ENCODE measurements at regions not wholly inside any gene's neighbourhood (a gene's known extent, or its start where the extent isn't known, plus 50 kb on each side); places are given as distances from the start of the nearest gene placed in this dataset.

GRCh38 chr11:106520920-106521319, 443.5 kb downstream of the AASDHPPT start:
- no peak for TF ChIP-seq TEAD4 (IDR thresholded peaks at IDR 0.05)

- no peak for TF ChIP-seq EGR1 (IDR thresholded peaks at IDR 0.05)
- no peak for TF ChIP-seq TEAD4 (IDR thresholded peaks at IDR 0.05)
- TF ChIP-seq EP300 (IDR thresholded peaks at IDR 0.05; ENCODE audit: borderline replicate concordance) = no peak
- TF ChIP-seq FOXM1 (IDR thresholded peaks at IDR 0.05; ENCODE audit: borderline replicate concordance, low read depth) = no peak
- TF ChIP-seq RAD21 (IDR thresholded peaks at IDR 0.05; ENCODE audit: low read depth) = no peak
- no peak for TF ChIP-seq USF1 (IDR thresholded peaks at IDR 0.05)
- no peak for TF ChIP-seq CREB1 (IDR thresholded peaks at IDR 0.05; ENCODE audit: low read depth)
- TF ChIP-seq YY1 (IDR thresholded peaks at IDR 0.05; ENCODE audit: low read depth) = no peak
- no peak for TF ChIP-seq MAX (IDR thresholded peaks at IDR 0.05)
- TF ChIP-seq REST (IDR thresholded peaks at IDR 0.05; ENCODE audit: low read depth) = no peak
- TF ChIP-seq NFIC (IDR thresholded peaks at IDR 0.05) = no peak
- no peak for TF ChIP-seq TCF12 (IDR thresholded peaks at IDR 0.05; ENCODE audit: low read depth)
- TF ChIP-seq CEBPB (IDR thresholded peaks at IDR 0.05) = no peak
- TF ChIP-seq ZBTB7A (IDR thresholded peaks at IDR 0.05; ENCODE audit: low read depth) = no peak
- no peak for TF ChIP-seq TAF1 (IDR thresholded peaks at IDR 0.05; ENCODE audit: low read depth)
These were observed 445.7 kb downstream of the AASDHPPT start for GRCh38 chr11:106523171-106523570.

GRCh38 chr11:106523921-106524320, 446.5 kb downstream of the AASDHPPT start:
- no peak for TF ChIP-seq EP300 (IDR thresholded peaks at IDR 0.05; ENCODE audit: borderline replicate concordance)
- TF ChIP-seq EGR1 (IDR thresholded peaks at IDR 0.05) = no peak
- TF ChIP-seq REST (IDR thresholded peaks at IDR 0.05; ENCODE audit: low read depth) = no peak
- no peak for TF ChIP-seq YY1 (IDR thresholded peaks at IDR 0.05; ENCODE audit: low read depth)
- no peak for TF ChIP-seq TCF12 (IDR thresholded peaks at IDR 0.05; ENCODE audit: low read depth)
- no peak for TF ChIP-seq TAF1 (IDR thresholded peaks at IDR 0.05; ENCODE audit: low read depth)
- TF ChIP-seq NFIC (IDR thresholded peaks at IDR 0.05) = no peak
- TF ChIP-seq CEBPB (IDR thresholded peaks at IDR 0.05) = no peak
- TF ChIP-seq RAD21 (IDR thresholded peaks at IDR 0.05; ENCODE audit: low read depth) = no peak
- TF ChIP-seq CREB1 (IDR thresholded peaks at IDR 0.05; ENCODE audit: low read depth) = no peak
- no peak for TF ChIP-seq ZBTB7A (IDR thresholded peaks at IDR 0.05; ENCODE audit: low read depth)
- no peak for TF ChIP-seq MAX (IDR thresholded peaks at IDR 0.05)
- TF ChIP-seq USF1 (IDR thresholded peaks at IDR 0.05) = no peak
- no peak for TF ChIP-seq TEAD4 (IDR thresholded peaks at IDR 0.05)
- no peak for TF ChIP-seq FOXM1 (IDR thresholded peaks at IDR 0.05; ENCODE audit: borderline replicate concordance, low read depth)

- TF ChIP-seq CREB1 (IDR thresholded peaks at IDR 0.05; ENCODE audit: low read depth) (no peak), TEAD4 (IDR thresholded peaks at IDR 0.05) (no peak)
These were observed 447.0 kb downstream of the AASDHPPT start for GRCh38 chr11:106524436-106524835.

- no peak for TF ChIP-seq CREB1 (IDR thresholded peaks at IDR 0.05; ENCODE audit: low read depth)
- no peak for TF ChIP-seq YY1 (IDR thresholded peaks at IDR 0.05; ENCODE audit: low read depth)
- no peak for TF ChIP-seq REST (IDR thresholded peaks at IDR 0.05; ENCODE audit: low read depth)
- no peak for TF ChIP-seq USF1 (IDR thresholded peaks at IDR 0.05)
- TF ChIP-seq CEBPB (IDR thresholded peaks at IDR 0.05) = no peak
- no peak for TF ChIP-seq EGR1 (IDR thresholded peaks at IDR 0.05)
- no peak for TF ChIP-seq ZBTB7A (IDR thresholded peaks at IDR 0.05; ENCODE audit: low read depth)
- no peak for TF ChIP-seq TEAD4 (IDR thresholded peaks at IDR 0.05)
- TF ChIP-seq NFIC (IDR thresholded peaks at IDR 0.05) = no peak
- no peak for TF ChIP-seq RAD21 (IDR thresholded peaks at IDR 0.05; ENCODE audit: low read depth)
- TF ChIP-seq TAF1 (IDR thresholded peaks at IDR 0.05; ENCODE audit: low read depth) = no peak
- TF ChIP-seq FOXM1 (IDR thresholded peaks at IDR 0.05; ENCODE audit: borderline replicate concordance, low read depth) = no peak
- TF ChIP-seq EP300 (IDR thresholded peaks at IDR 0.05; ENCODE audit: borderline replicate concordance) = no peak
- no peak for TF ChIP-seq TCF12 (IDR thresholded peaks at IDR 0.05; ENCODE audit: low read depth)
- no peak for TF ChIP-seq MAX (IDR thresholded peaks at IDR 0.05)
These were observed 455.6 kb downstream of the AASDHPPT start for GRCh38 chr11:106533046-106533445.

All from Ishikawa (cell line).